Erythroblast (primary cell): ENCODE measurements at regions not wholly inside any gene's neighbourhood (a gene's known extent, or its start where the extent isn't known, plus 50 kb on each side); places are given as distances from the start of the nearest gene placed in this dataset.

ENCODE experiments used
- GATA1 ChIP-seq: IDR thresholded peaks from 2 replicates; pipeline ENCODE4 v1.6.1; 2011; ENCODE audit warnings: low read depth, mild to moderate bottlenecking, control low read depth, low read length, moderate library complexity
- POLR2A ChIP-seq: IDR thresholded peaks from 2 replicates; pipeline ENCODE4 v1.6.1; 2011; ENCODE audit warnings: mild to moderate bottlenecking, low read length

GRCh38 chr22:27638329-27639233 is 163.0 kb downstream of the MN1 start:
- TF ChIP-seq POLR2A (no peak), GATA1 (no peak)
